T-helper 2 cell treated with Interferon-gamma antibody and Interleukin-4, amounts not matched to agents 100 ng/mL and 5 ng/mL, for 36 hours (primary cell): ENCODE measurements at regions not wholly inside any gene's neighbourhood (a gene's known extent, or its start where the extent isn't known, plus 50 kb on each side); places are given as distances from the start of the nearest gene placed in this dataset.

Experiments used
- intact Hi-C: fragments of 100-400 bp; cut with micrococcal nuclease; formaldehyde crosslinking; loops from one replicate; pipeline ENCODE4 v1.15.1; 2023

DNA sequence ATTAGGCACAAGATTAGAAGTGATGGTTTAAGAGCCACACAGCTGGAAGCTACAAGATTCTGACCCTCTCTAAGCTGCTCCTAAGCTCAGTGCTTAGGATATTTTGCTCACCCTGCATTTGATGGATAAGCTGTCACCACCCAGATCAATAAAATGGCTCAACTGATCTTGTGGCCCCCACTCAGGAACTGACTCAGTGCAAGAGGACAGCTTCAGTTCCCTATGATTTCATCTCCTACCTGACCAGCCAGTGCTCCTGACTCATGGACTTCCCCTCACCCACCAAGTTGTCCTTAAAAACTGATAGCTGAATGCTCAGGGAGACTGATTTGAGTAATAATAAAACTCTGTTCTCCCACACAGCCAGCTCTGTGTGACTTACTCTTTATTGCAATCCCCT, 833.8 kb downstream of the GRID1 start:
- intact Hi-C loops: no loop called here

DNA sequence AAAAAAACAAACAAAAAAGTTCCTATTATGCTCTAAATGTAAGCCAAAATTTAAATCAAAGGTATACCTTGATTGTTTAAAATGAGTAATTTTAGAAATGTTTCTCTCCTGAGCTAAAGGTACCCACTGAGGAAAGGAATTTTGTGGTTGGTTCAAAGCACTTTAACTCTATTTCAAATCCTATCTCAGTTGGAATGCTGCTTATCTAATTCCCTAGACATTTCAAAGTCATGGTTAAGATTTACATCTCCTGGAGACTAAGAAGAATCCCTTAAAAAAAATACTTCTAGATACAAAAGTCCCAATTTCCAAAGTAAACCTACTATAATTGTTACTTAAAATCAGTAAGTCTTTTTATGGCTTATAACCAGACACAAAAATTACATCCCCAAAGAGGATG, 830.7 kb downstream of the GRID1 start:
- intact Hi-C loops: no loop called here

DNA sequence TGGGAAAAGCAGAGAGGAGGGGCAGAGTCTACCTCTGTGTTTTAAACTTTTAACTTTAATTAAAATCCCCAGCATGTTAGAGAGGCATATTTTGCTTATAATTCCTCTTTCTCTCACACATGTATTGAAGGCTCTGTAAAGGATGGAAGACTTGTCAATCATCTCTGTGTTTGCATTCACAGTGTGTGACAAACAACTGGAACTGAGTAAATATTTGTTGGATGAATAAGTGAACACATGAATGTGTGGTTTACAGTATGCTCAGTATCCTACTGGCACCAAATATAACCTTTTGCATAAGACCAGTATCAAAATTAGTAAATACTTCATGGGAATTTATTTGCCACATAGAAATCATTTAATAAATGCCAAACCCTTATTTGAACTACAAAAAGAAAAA, 829.0 kb downstream of the GRID1 start:
- intact Hi-C loops: no loop called here

DNA sequence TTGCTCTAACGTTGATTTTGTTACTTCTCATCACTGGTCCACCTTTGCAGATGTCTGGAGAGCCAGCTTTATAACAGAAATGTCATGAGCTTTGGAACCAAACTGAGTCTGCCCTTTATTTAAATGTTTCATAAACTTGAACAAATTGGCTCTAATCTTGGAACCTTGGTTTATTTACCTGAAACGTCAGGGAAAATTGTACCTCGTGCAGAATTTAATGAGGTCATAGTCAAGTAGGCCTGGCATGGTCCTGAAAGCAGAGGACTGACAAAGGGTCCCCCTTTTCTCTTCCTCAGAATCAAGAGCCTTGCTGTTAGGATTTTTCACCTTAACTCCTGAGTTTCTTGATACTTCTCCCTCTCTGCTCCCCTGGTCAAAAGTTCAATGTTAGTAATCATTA, 828.0 kb downstream of the GRID1 start:
- intact Hi-C loops: no loop called here

DNA sequence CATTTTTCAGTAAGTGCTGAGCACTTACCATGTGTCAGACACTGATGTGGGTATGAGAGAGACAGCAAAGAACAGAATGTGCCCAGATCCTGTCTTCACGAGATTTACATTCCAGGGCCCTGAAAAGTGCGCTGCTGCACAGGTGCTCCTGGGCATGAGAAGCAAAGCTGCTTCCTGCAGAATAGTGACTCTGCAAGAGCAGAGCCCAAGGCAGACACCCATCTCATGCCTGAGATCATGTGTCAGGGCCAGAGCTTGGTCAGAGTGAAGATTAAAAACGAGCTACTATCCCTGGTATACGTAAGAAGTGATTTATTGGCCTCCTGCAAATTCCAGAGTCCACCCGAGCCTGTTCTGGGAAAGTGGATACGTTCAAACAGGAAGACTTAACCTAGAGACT, 824.4 kb downstream of the GRID1 start:
- intact Hi-C loops: no loop called here

DNA sequence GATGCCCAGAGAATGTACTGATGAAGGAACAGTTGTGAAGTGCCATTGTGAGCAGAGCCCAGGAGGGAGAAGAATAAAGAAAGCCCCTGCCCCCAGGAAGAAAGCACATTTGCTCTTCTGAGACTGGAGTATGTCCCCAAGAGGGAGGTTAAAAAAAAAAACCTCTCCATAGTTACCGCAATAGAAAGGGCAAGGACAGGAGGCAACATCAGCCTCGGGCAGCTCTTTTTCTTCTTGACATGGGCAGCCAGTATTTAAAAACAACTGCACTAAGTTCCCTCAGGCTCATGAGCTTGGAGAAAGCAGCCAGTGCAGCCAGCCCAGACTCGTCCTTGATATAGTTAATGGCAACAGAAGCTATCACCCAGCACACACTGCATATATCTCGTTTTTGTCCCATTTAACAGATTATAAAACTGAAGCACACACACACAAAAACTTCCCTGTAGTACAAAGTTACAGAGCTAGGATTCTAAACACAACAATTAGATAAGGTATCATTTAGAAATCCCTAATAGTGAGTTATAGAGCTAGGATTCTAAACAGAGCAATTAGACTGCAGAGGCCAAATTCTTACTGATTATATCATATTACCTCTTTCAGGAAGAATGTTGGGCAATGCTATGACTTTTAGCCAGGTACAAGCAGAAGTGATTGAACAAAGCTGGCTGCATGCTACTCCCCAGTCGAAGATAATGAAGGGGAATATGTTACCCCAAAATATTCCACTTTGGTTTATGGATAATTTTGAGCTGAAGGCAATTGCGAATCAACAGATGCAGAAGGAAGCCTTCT, 823.5 kb downstream of the GRID1 start:
- intact Hi-C loops: no loop called here

DNA sequence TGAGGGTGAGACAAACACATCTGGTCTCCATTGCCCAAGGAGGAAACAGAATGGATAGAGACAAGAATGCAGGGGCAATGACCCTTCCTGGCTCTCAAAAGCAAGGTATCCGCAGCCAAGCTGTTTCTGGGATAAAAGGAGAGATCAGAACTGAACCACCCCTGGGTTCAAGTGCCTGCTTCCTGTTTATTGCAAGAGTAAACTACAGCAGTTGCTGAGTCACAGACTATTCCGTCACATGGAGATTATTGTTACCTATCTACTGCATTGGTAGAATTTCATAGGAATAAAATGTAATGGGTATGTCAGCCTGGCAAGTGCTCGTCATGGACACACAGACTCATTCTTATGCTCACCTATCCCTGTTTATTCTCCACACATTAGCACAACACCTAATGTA, 821.6 kb downstream of the GRID1 start:
- intact Hi-C loops: no loop called here

DNA sequence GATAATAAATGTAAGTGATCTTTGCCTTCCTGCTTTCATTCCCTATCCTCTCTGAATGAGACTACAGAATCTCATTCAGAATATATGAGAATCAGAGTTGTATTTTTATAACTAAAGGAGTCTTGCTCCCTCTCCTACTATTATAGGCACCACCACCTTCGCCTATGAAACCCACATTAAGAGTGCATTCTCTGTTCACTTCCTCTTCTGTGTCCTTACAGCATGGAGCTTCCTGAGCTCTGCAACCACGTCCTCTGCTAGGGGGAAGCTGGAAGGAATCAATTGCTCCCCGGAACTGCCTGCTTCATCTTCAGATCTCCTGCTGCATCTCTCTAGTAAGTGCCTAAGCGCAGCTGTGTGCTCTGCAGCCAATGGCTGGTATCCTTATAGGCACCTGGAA, 820.7 kb downstream of the GRID1 start:
- intact Hi-C loops: no loop called here

DNA sequence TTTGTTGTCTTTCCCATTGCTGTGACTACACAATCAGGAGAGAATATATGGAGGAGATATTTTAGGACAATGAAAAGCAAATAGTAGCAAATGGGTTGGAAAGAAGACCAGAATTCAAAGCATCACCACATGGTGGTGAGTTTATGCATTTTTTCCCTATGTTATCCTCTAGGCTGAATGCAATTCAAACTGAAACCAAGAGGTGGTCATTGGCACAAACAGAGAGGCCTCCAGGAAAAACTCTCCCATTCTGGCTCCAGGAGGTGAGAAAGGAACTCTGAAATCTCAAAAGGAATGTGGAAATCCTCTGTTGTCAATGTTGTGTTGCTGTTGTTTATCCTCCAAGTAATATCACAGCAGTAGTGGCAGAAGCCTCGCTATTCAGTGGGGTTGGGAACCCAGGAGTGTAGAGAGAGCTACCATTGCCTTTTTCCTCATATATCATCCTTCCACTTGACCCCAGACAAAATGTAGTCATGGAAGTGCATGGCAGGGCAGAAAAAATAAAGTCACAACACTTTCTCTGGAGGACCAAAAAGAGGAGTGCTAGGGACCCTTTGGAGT, 819.1 kb downstream of the GRID1 start:
- intact Hi-C loops: no loop called here

DNA sequence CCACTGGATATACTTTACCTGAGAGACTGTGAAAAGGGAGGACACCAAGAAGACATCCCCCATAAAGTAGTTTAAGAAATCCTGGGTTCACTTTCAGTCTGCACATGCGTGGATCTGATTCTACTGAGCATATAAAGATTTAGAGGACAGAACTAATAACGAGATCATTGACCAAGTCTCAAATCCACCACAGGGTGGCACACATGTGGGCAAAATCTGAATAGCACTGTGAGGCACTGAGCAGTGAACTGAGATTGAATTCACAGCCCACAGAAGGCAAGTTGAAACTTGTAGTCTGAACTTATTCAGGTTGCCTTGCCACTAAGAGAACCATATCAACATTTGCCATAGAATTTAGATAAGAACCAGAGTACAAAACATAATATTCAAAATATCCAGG, 818.6 kb downstream of the GRID1 start:
- intact Hi-C loops: no loop called here
